H1 (cell line): ENCODE measurements at regions not wholly inside any gene's neighbourhood (a gene's known extent, or its start where the extent isn't known, plus 50 kb on each side); places are given as distances from the start of the nearest gene placed in this dataset.

Source experiments
- CTCF ChIA-PET: fragments of 300-600 bp; sonication (Branson Sonifier 250); formaldehyde crosslinking; loops from one replicate; lab custom pipeline; 2021; ENCODE audit not compliant: partially characterized antibody; lab: Charles Lee
- POLR2A ChIA-PET: fragments of 300-600 bp; sonication (Branson Sonifier 250); formaldehyde crosslinking; loops from one replicate; lab custom pipeline; 2021; ENCODE audit warnings: inconsistent platforms; ENCODE audit not compliant: partially characterized antibody; lab: Charles Lee
- DNase-seq, 2 experiments: peaks; one replicate each; pipeline versions ENCODE4 v3.0.0 to v3.0.0-alpha.2; 2010 to 2022; ENCODE audit warnings: low spot score in 2 of 2, low read depth in 1 of 2, mixed read lengths in 1 of 2
- FAIRE-seq: peaks from 2 replicates; lab custom pipeline; 2011; peaks lifted over from hg19 to GRCh38; lab: Jason Lieb, UNC
- H2AFZ ChIP-seq: 2 replicates; pipeline ENCODE4 v1.8.1; 2012; ENCODE audit warnings: low read length, inconsistent platforms
- H2AK5ac ChIP-seq: 2 replicates; pipeline ENCODE4 v1.6.1; 2013; ENCODE audit warnings: low read depth, low read length
- H2BK120ac ChIP-seq: replicated peaks from 2 replicates; pipeline ENCODE3; 2013; ENCODE audit warnings: low read depth, low read length, inconsistent platforms
- H2BK12ac ChIP-seq: 2 replicates; pipeline ENCODE4 v1.6.1; 2013; ENCODE audit warnings: low read depth, low read length
- H2BK15ac ChIP-seq: 2 replicates; pipeline ENCODE4 v1.6.1; 2013; ENCODE audit warnings: low read length
- H2BK20ac ChIP-seq: 2 replicates; pipeline ENCODE4 v1.6.1; 2013; ENCODE audit warnings: low read length
- H2BK5ac ChIP-seq: 2 replicates; pipeline ENCODE4 v1.6.1; 2013; ENCODE audit warnings: low read depth, low read length
- H3K14ac ChIP-seq: 2 replicates; pipeline ENCODE4 v1.6.1; 2013; ENCODE audit warnings: inconsistent platforms; ENCODE audit not compliant: insufficient read length
- H3K18ac ChIP-seq: 2 replicates; pipeline ENCODE4 v1.6.1; 2013; ENCODE audit warnings: low read length; ENCODE audit errors: extremely low read depth
- H3K23ac ChIP-seq: 2 replicates; pipeline ENCODE4 v1.6.1; 2013; ENCODE audit warnings: inconsistent platforms; ENCODE audit not compliant: insufficient read length
- H3K23me2 ChIP-seq: 2 replicates; pipeline ENCODE4 v1.6.1; 2013; ENCODE audit warnings: low read depth, low read length
- H3K27ac ChIP-seq: 2 replicates; pipeline ENCODE4 v1.6.1; 2011; ENCODE audit warnings: low read depth, low read length, inconsistent platforms
- H3K27me3 ChIP-seq, 4 experiments: replicated peaks in 1 of 4; 1 replicate in 1 of 4; 2 replicates in 3 of 4; pipeline versions ENCODE4 v1.6.1 to v1.8.1; 2011 to 2013; ENCODE audit warnings: low read length in 3 of 4, mild to moderate bottlenecking in 3 of 4, inconsistent platforms in 2 of 4, mixed read lengths in 2 of 4, moderate library complexity in 1 of 4; ENCODE audit not compliant: control insufficient read depth in 3 of 4, insufficient read depth in 3 of 4; ENCODE audit errors: extremely low read depth in 1 of 4
- H3K36me3 ChIP-seq, 4 experiments: 2 replicates each; pipeline versions ENCODE4 v1.6.1 to v1.8.1; 2011 to 2013; ENCODE audit warnings: mild to moderate bottlenecking in 4 of 4, low read length in 3 of 4, moderate library complexity in 2 of 4, control low read depth in 1 of 4, inconsistent platforms in 1 of 4; ENCODE audit not compliant: insufficient read depth in 4 of 4, control insufficient read depth in 2 of 4
- H3K4ac ChIP-seq: replicated peaks from 2 replicates; pipeline ENCODE3; 2013; ENCODE audit warnings: low read length, low read depth, mixed read lengths, inconsistent platforms; ENCODE audit not compliant: insufficient read length
- H3K4me1 ChIP-seq, 4 experiments: replicated peaks in 1 of 4; 1 replicate in 1 of 4; 2 replicates in 3 of 4; pipeline versions ENCODE4 v1.6.1 to v1.8.1; 2011 to 2013; ENCODE audit warnings: low read length in 3 of 4, inconsistent platforms in 2 of 4, mixed read lengths in 1 of 4; ENCODE audit not compliant: insufficient read depth in 4 of 4, control insufficient read depth in 3 of 4
- H3K4me2 ChIP-seq, 2 experiments: 2 replicates each; pipeline versions ENCODE4 v1.6.1 to v1.8.1; 2011 to 2013; ENCODE audit warnings: low read depth in 2 of 2, low read length in 2 of 2, control low read depth in 1 of 2, inconsistent platforms in 1 of 2, mild to moderate bottlenecking in 1 of 2; ENCODE audit not compliant: insufficient read depth in 1 of 2
- H3K4me3 ChIP-seq, 4 experiments: fragments of 200-600, 300-600 bp in 1 of 4; sonication (generic), shearing (Covaris generic), sonication (Bioruptor Twin) in 1 of 4; 2 replicates each; pipeline versions ENCODE4 v1.5.1 to v1.8.1; 2011 to 2016; ENCODE audit warnings: low read length in 4 of 4, low read depth in 3 of 4, control low read depth in 2 of 4, inconsistent platforms in 2 of 4, mild to moderate bottlenecking in 2 of 4, mixed read lengths in 1 of 4, moderate library complexity in 1 of 4; ENCODE audit not compliant: insufficient read depth in 2 of 4; ENCODE audit errors: extremely low read depth in 1 of 4
- H3K56ac ChIP-seq: replicated peaks from 2 replicates; pipeline ENCODE3; 2013; ENCODE audit warnings: low read depth, mild to moderate bottlenecking, mixed read lengths, low read length, inconsistent platforms; ENCODE audit not compliant: insufficient read length
- H3K79me1 ChIP-seq: 2 replicates; pipeline ENCODE4 v1.6.1; 2013; ENCODE audit warnings: low read depth, low read length, control low read depth
- H3K79me2 ChIP-seq, 2 experiments: 2 replicates each; pipeline versions ENCODE4 v1.6.1 to v1.8.1; 2012 to 2013; ENCODE audit warnings: low read length in 2 of 2, mild to moderate bottlenecking in 2 of 2, inconsistent platforms in 1 of 2; ENCODE audit not compliant: insufficient read depth in 2 of 2, control insufficient read depth in 1 of 2
- H3K9ac ChIP-seq, 4 experiments: replicated peaks in 1 of 4; 1 replicate in 1 of 4; 2 replicates in 3 of 4; pipeline versions ENCODE4 v1.6.1 to v1.8.1; 2011 to 2013; ENCODE audit warnings: low read depth in 3 of 4, low read length in 3 of 4, control low read depth in 2 of 4, mild to moderate bottlenecking in 2 of 4, moderate library complexity in 2 of 4, inconsistent platforms in 1 of 4; ENCODE audit errors: extremely low read depth in 1 of 4
- H3K9me3 ChIP-seq, 2 experiments: 2 replicates each; pipeline versions ENCODE4 v1.6.1 to v1.8.1; 2012 to 2013; ENCODE audit warnings: mild to moderate bottlenecking in 2 of 2, moderate library complexity in 2 of 2, control low read depth in 1 of 2, inconsistent platforms in 1 of 2, low read depth in 1 of 2, low read length in 1 of 2, mixed read lengths in 1 of 2; ENCODE audit not compliant: insufficient read depth in 2 of 2
- H4K20me1 ChIP-seq, 2 experiments: replicated peaks in 1 of 2; 2 replicates each; pipeline versions ENCODE3 to v1.8.1; 2011 to 2013; ENCODE audit warnings: inconsistent platforms in 2 of 2, low read length in 2 of 2, mild to moderate bottlenecking in 1 of 2; ENCODE audit not compliant: insufficient read depth in 2 of 2, control insufficient read depth in 1 of 2
- H4K5ac ChIP-seq: 2 replicates; pipeline ENCODE4 v1.6.1; 2013; ENCODE audit warnings: low read length, low read depth, mixed read lengths, inconsistent platforms; ENCODE audit not compliant: insufficient read length
- H4K8ac ChIP-seq: 2 replicates; pipeline ENCODE4 v1.8.0; 2013; ENCODE audit warnings: mild to moderate bottlenecking, moderate library complexity, low read length, inconsistent platforms; ENCODE audit not compliant: insufficient read depth; ENCODE audit errors: extremely low read depth
- H4K91ac ChIP-seq: replicated peaks from 2 replicates; pipeline ENCODE3; 2013; ENCODE audit warnings: low read length, mixed read lengths, inconsistent platforms; ENCODE audit not compliant: insufficient read length
- ASH2L ChIP-seq: fragments of 200-600, 300-600 bp; sonication (generic); IDR thresholded peaks from one replicate; pipeline ENCODE4 v1.7.1; 2017; ENCODE audit warnings: low read length
- BACH1 ChIP-seq: IDR thresholded peaks from 2 replicates; pipeline ENCODE4 v1.6.1; 2012; ENCODE audit warnings: low read length, improper control_type of control experiment
- CBX5 ChIP-seq: fragments of 300-800, 300-1000 bp; sonication (generic); IDR thresholded peaks from 2 replicates; pipeline ENCODE4 v1.7.1; 2016; ENCODE audit warnings: antibody characterized with exemption, low read length, low read depth
- CEBPB ChIP-seq: IDR thresholded peaks from 2 replicates; pipeline ENCODE4 v1.6.1; 2012; ENCODE audit warnings: low read depth, low read length
- E2F6 ChIP-seq: IDR thresholded peaks from 2 replicates; pipeline ENCODE4 v1.6.1; 2012; ENCODE audit warnings: inconsistent platforms
- JUND ChIP-seq: IDR thresholded peaks from 2 replicates; pipeline ENCODE4 v1.6.1; 2011; ENCODE audit warnings: mild to moderate bottlenecking, improper control_type of control experiment, low read length
- MAFK ChIP-seq: IDR thresholded peaks from 2 replicates; pipeline ENCODE4 v1.6.1; 2012; ENCODE audit warnings: low read depth, mild to moderate bottlenecking, improper control_type of control experiment, low read length
- NANOG ChIP-seq: IDR thresholded peaks from 2 replicates; pipeline ENCODE4 v1.6.1; 2011; ENCODE audit warnings: low read length, low read depth, mild to moderate bottlenecking, inconsistent platforms; ENCODE audit not compliant: insufficient read depth, poor library complexity, severe bottlenecking
- NRF1 ChIP-seq: IDR thresholded peaks from 2 replicates; pipeline ENCODE4 v1.6.1; 2011; ENCODE audit warnings: mild to moderate bottlenecking, low read depth, low read length, improper control_type of control experiment
- PHF8 ChIP-seq: fragments of 200-600 bp; sonication (generic); conservative IDR thresholded peaks from 2 replicates; pipeline ENCODE4 v1.7.1; 2012; ENCODE audit warnings: low read depth, mild to moderate bottlenecking, inconsistent platforms, low read length, moderate library complexity
- RFX5 ChIP-seq: IDR thresholded peaks from 2 replicates; pipeline ENCODE4 v1.6.1; 2011; ENCODE audit warnings: low read depth, low read length, improper control_type of control experiment, borderline replicate concordance
- SIN3A ChIP-seq, 2 experiments: IDR thresholded peaks in 1 of 2; conservative IDR thresholded peaks in 1 of 2; 2 replicates each; pipeline ENCODE4 v1.6.1; 2011 to 2012; ENCODE audit warnings: low read length in 2 of 2, improper control_type of control experiment in 1 of 2, low read depth in 1 of 2, mild to moderate bottlenecking in 1 of 2
- SP1 ChIP-seq: IDR thresholded peaks from 2 replicates; pipeline ENCODE4 v1.6.1; 2011; ENCODE audit warnings: low read depth, low read length
- SP2 ChIP-seq: IDR thresholded peaks from 2 replicates; pipeline ENCODE4 v1.6.1; 2012; ENCODE audit warnings: mild to moderate bottlenecking, low read length, inconsistent platforms
- TCF12 ChIP-seq: IDR thresholded peaks from 2 replicates; pipeline ENCODE4 v1.6.1; 2011; ENCODE audit warnings: low read depth, mild to moderate bottlenecking, low read length
- whole genome bisulfite sequencing, 2 experiments: shearing (Covaris generic) in 1 of 2; methylation state at CpG; one replicate each; pipeline versions ENCODE4 v1.1.6 to v1.1.7; 2013 to 2015; ENCODE audit warnings: low lambda C conversion rate in 2 of 2, mixed read lengths in 2 of 2, inconsistent platforms in 1 of 2, low coverage in 1 of 2, missing lambda C conversion rate in 1 of 2; ENCODE audit not compliant: insufficient replicate concordance in 2 of 2, insufficient coverage in 1 of 2, insufficient read length in 1 of 2; ENCODE audit errors: extremely low coverage in 1 of 2, missing lambda C conversion rate in 1 of 2; 5-methylcytosine and 5-hydroxymethylcytosine counted together

GRCh38 chr9:82184524-82184923, 196.0 kb downstream of the SPATA31D1 start:
- ChIA-PET POLR2A (no interaction called here), CTCF (no interaction called here)
- Histone ChIP-seq H4K5ac (no peak overlapping the region), H2BK120ac (no peak overlapping the region), H4K8ac (no peak overlapping the region), H2BK20ac (no peak overlapping the region), H3K27ac (no peak overlapping the region), H3K36me3 (no peaks in the 10 kb centered on the region), H3K27me3 (no peaks in the 10 kb centered on the region), H3K23me2 (no peaks in the 10 kb centered on the region), H2AFZ (no peak overlapping the region), H3K56ac (no peak overlapping the region), H3K18ac (no peak overlapping the region), H2BK5ac (no peak overlapping the region), H4K20me1 (no peaks in the 10 kb centered on the region), H3K4me1 (peaks cover 0 to 4% (median 2%) of the 10 kb centered on the region in 4 experiments; a peak in 2 of 7 replicates), H3K9ac (no peak overlapping the region), H3K79me1 (no peaks in the 10 kb centered on the region), H2BK12ac (no peak overlapping the region), H3K23ac (no peak overlapping the region), H3K79me2 (no peaks in the 10 kb centered on the region), H3K14ac (no peak overlapping the region), H3K9me3 (no peaks in the 10 kb centered on the region), H4K91ac (no peak overlapping the region), H3K4me2 (no peak overlapping the region), H3K4ac (no peak overlapping the region), H2AK5ac (no peak overlapping the region), H3K4me3 (no peak overlapping the region), H2BK15ac (no peak overlapping the region)
- 88% methylated on average over 3 of the region's 3 CpGs; no CpG with 5 or more reads in 1 of the 2 experiments for WGBS, 2 experiments
- DNase-seq (no peak), FAIRE-seq (no peak)
- no peak for TF ChIP-seq CBX5
- TF ChIP-seq RFX5 = no peak
- TF ChIP-seq CEBPB = no peak
- no peak for TF ChIP-seq NANOG
- TF ChIP-seq TCF12 = no peak
- TF ChIP-seq BACH1 = no peak
- TF ChIP-seq SIN3A (conservative IDR thresholded peaks at IDR 0.05 in 1 of 2, IDR thresholded peaks at IDR 0.05 in 1 of 2; ENCODE audit: low read depth in 1 of 2, low read length in 2 of 2) = no peak
- TF ChIP-seq SP1 = no peak
- no peak for TF ChIP-seq ASH2L
- TF ChIP-seq E2F6 = no peak
- no peak for TF ChIP-seq SP2
- TF ChIP-seq PHF8 = no peak
- no peak for TF ChIP-seq NRF1
- TF ChIP-seq JUND = no peak
- TF ChIP-seq MAFK = no peak
